C4-2B (cell line): ENCODE measurements at regions not wholly inside any gene's neighbourhood (a gene's known extent, or its start where the extent isn't known, plus 50 kb on each side); places are given as distances from the start of the nearest gene placed in this dataset.

Experiments
- CTCF ChIP-seq: fragments of 450-650 bp; conservative IDR thresholded peaks from 2 replicates; pipeline ENCODE4 v1.5.1; 2017; ENCODE audit warnings: mild to moderate bottlenecking
- ZFX ChIP-seq: fragments of 450-650 bp; IDR thresholded peaks from 2 replicates; pipeline ENCODE4 v1.6.1; 2017

- TF ChIP-seq CTCF (no peak), ZFX (no peak)
Observed at GRCh38 chr15:67935244-67935643, 95.4 kb upstream of the RNU6-1 start.
